Breast epithelium (tissue), 4 donors: ENCODE measurements at regions not wholly inside any gene's neighbourhood (a gene's known extent, or its start where the extent isn't known, plus 50 kb on each side); places are given as distances from the start of the nearest gene placed in this dataset.
"Not testable (repeated sequence)": the region's sequence is repeated elsewhere in the genome, so short reads cannot be mapped to it uniquely, and the experiment has no call there.

Experiments
- DNase-seq, 2 donors: peaks; one replicate each; pipeline ENCODE4 v3.0.0-alpha.2; 2019; ENCODE audit warnings: low spot score in 2 of 2
- H3K27ac ChIP-seq, 2 donors: fragments of 200-600 bp; sonication (generic) in 1 of 2; one replicate each; pipeline ENCODE4 v1.5.1; 2016 to 2019; ENCODE audit warnings: mild to moderate bottlenecking in 1 of 2
- H3K27me3 ChIP-seq, 2 donors: fragments of 200-600 bp; sonication (generic) in 1 of 2; one replicate each; pipeline versions ENCODE4 v1.5.1 to v1.6.0; 2017 to 2019; ENCODE audit warnings: control low read depth in 1 of 2, mild to moderate bottlenecking in 1 of 2
- H3K36me3 ChIP-seq: fragments of 200-600 bp; one replicate; pipeline ENCODE4 v1.5.1; 2019
- H3K4me1 ChIP-seq, 2 donors: fragments of 200-600 bp; sonication (generic); one replicate each; pipeline ENCODE4 v1.5.1; 2016 to 2019; ENCODE audit warnings: control low read depth in 1 of 2
- H3K4me3 ChIP-seq, 3 donors: fragments of 200-600 bp; sonication (generic); 1 replicate in 2 of 3; 2 replicates in 1 of 3; pipeline ENCODE4 v1.5.1; 2016 to 2019; ENCODE audit warnings: mild to moderate bottlenecking in 3 of 3, moderate library complexity in 2 of 3
- H3K9me3 ChIP-seq, 2 donors: fragments of 200-600 bp; sonication (generic) in 1 of 2; one replicate each; pipeline ENCODE4 v1.5.1; 2016 to 2019; ENCODE audit warnings: control low read depth in 1 of 2
- CTCF ChIP-seq, 3 donors: fragments of 450-650 bp; IDR thresholded peaks; one replicate each; pipeline ENCODE4 v1.5.1; 2016 to 2017; ENCODE audit warnings: antibody characterized with exemption in 3 of 3, mild to moderate bottlenecking in 3 of 3, moderate library complexity in 3 of 3
- POLR2A ChIP-seq: fragments of 450-650 bp; IDR thresholded peaks from one replicate; pipeline ENCODE4 v1.6.1; 2016; ENCODE audit warnings: antibody characterized with exemption, mild to moderate bottlenecking, moderate library complexity
- POLR2AphosphoS5 ChIP-seq, 3 donors: sonication (generic); formaldehyde crosslinking; IDR thresholded peaks; one replicate each; pipeline ENCODE4 v1.6.1; 2017; ENCODE audit warnings: antibody characterized with exemption in 3 of 3
- intact Hi-C: fragments of 100-400 bp; cut with DNase I; formaldehyde crosslinking; loops from one replicate; pipeline ENCODE4 v1.15.1; 2023; ENCODE audit warnings: low total_unique reads

DNA sequence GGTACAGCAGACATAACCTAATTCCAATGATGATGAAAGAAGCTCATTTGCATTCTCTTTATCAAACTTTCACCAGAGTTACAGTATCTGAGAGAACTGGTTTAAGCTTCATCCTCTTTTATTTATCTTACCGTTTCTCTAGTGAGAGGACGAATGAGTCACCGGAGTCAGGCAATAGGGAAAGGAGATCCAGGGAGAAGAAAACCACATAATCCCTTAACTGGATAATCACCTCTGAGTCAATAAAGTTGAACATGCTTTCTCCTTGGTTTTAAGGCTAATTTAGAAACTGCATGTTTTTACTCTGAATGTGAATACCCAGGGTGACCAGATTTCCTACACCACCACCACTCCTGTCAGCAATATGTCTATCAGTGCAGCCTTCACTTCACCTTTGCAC, 313.7 kb upstream of the TBX18 start:
- intact Hi-C loops, result no loop called here
- no peaks in the 10 kb centered on the region for H3K4me1 ChIP-seq
- no peak overlapping the region for H3K4me3 ChIP-seq
- H3K27me3 ChIP-seq, result no peaks in the 10 kb centered on the region
- DNase-seq, result no peak
- H3K27ac ChIP-seq, result no peak overlapping the region
- TF ChIP-seq CTCF (IDR thresholded peaks at IDR 0.05), result no peak
- no peak for TF ChIP-seq POLR2A
- no peak for TF ChIP-seq POLR2AphosphoS5 (IDR thresholded peaks at IDR 0.05)
- H3K36me3 ChIP-seq, result no peaks in the 10 kb centered on the region
- H3K9me3 ChIP-seq, result no peaks in the 10 kb centered on the region

DNA sequence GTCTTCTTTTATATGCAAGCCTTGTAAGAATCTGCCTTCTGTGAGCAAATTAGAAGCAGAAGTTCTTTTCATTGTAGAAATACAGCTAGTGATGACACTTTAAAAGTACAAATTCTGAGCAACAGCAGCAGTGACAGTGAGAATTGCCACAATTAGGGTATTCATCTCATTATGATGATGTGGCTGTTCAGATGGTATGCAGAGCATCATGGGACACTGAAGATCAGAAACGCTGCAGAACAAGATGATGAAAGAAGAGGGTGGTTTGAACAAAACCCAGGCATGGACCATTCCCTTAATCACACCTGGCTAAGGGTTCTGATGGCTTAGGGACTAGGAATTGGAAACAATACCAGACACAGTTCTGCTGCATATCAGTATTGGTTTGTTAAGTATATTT, 312.7 kb upstream of the TBX18 start:
- H3K27ac ChIP-seq, result no peak overlapping the region
- H3K4me1 ChIP-seq, result no peaks in the 10 kb centered on the region
- intact Hi-C loops, result no loop called here
- H3K36me3 ChIP-seq, result no peaks in the 10 kb centered on the region
- H3K9me3 ChIP-seq, result no peaks in the 10 kb centered on the region
- DNase-seq, result no peak
- H3K4me3 ChIP-seq, result no peak overlapping the region
- TF ChIP-seq CTCF (IDR thresholded peaks at IDR 0.05) (no peak), POLR2A (no peak), POLR2AphosphoS5 (IDR thresholded peaks at IDR 0.05) (no peak)
- no peaks in the 10 kb centered on the region for H3K27me3 ChIP-seq

DNA sequence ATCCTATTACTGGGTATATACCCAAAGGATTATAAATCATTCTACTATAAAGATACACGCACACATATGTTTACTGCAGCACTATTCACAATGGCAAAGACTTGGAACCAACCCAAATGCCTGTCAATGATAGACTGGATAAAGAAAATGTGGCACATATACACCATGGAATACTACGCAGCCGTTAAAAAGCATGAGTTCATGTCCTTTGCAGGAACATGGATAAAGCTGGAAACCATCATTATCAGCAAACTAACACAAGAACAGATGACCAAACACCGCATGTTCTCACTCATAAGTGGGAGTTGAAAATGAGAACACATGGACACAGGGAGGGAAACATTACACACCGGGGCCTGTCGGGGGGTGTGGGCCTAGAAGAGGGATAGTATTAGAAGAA, 307.4 kb upstream of the TBX18 start:
- H3K27ac ChIP-seq, H3K36me3 ChIP-seq, intact Hi-C loops, H3K4me3 ChIP-seq, H3K4me1 ChIP-seq, H3K27me3 ChIP-seq, H3K9me3 ChIP-seq, DNase-seq: not testable (repeated sequence)

DNA sequence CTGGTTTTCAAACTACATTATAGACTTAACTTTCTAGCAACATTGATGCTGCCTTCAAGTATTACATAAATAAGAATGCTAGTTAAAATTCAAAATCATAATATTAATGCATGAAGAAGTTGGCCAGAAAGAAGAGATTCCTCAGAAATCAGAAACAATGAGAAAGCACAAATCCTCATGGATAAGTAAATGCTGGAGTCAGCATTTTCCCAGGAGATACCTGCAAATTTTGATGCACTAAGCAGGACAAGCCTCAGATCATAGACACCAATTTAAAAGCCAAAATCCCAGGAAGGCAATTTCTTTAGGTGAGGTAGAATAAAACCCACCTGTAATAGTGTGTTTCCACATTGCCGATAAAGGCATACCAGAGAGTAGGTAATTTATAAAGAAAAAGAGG, 305.2 kb upstream of the TBX18 start:
- peaks cover 0 to 7% of the 10 kb centered on the region in 2 donors for H3K9me3 ChIP-seq

DNA sequence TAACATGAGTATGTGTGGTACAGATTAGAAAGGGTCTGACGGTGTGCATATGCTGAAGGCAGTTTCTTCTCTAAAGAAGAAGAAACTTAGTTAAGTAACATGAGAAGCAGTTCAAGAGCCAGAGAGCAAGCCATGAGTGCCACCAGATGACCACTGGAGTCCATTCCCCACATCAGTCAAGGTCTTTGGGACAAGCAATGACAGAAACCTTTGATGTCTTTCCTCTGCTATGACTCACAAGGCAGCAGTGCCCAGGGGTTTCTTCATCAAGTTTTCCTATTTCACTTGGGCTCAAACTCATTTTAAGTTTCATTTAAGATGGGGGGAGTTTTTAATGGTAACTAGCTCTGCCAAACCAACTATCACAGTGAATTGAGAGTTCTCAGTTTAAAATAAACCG, 303.8 kb upstream of the TBX18 start:
- Histone ChIP-seq H3K36me3 (no peaks in the 10 kb centered on the region), H3K9me3 (peaks cover 0 to 7% of the 10 kb centered on the region in 2 donors), H3K27me3 (no peaks in the 10 kb centered on the region), H3K27ac (no peak overlapping the region), H3K4me3 (no peak overlapping the region), H3K4me1 (no peaks in the 10 kb centered on the region)
- no peak for DNase-seq
- intact Hi-C loops, result loop anchor here (1.0 kb wide), 1 partner anchor 21 kb away; no protein-coding TSS in a partner anchor
- TF ChIP-seq POLR2AphosphoS5 (IDR thresholded peaks at IDR 0.05) (no peak), POLR2A (no peak), CTCF (IDR thresholded peaks at IDR 0.05) (no peak)

More for the DNA sequence above, 305.2 kb upstream of the TBX18 start:
- H3K27ac ChIP-seq, result no peak overlapping the region
- no peak overlapping the region for H3K4me3 ChIP-seq
- no peaks in the 10 kb centered on the region for H3K36me3 ChIP-seq
- H3K27me3 ChIP-seq, result no peaks in the 10 kb centered on the region
- no peak for DNase-seq
- no peaks in the 10 kb centered on the region for H3K4me1 ChIP-seq
- intact Hi-C loops, result no loop called here
- TF ChIP-seq POLR2AphosphoS5 (IDR thresholded peaks at IDR 0.05) (no peak), CTCF (IDR thresholded peaks at IDR 0.05) (no peak), POLR2A (no peak)

DNA sequence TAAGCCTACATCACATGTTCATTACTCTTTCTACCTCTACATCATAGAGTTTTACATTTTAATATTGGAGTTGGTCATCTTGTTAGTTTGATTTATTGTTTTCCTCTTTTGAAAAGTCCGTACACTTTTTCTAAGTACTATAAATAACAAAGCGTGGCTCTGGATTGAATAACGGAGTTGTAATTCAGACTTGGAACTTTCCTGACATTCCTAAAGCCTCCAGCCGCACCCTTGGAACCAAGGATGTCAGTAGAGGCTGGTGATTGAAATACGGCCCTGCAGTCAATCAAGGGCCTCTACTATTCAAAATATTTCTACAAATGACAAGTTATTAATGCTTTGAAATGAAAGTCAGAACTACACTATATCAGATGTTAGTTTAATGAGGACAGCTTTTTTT, 301.9 kb upstream of the TBX18 start:
- Histone ChIP-seq H3K9me3 (peaks cover 0 to 7% of the 10 kb centered on the region in 2 donors), H3K4me3 (no peak overlapping the region), H3K4me1 (no peaks in the 10 kb centered on the region), H3K27me3 (no peaks in the 10 kb centered on the region), H3K36me3 (no peaks in the 10 kb centered on the region), H3K27ac (no peak overlapping the region)
- no peak for DNase-seq
- TF ChIP-seq CTCF (IDR thresholded peaks at IDR 0.05), result no peak
- no peak for TF ChIP-seq POLR2A
- TF ChIP-seq POLR2AphosphoS5 (IDR thresholded peaks at IDR 0.05), result no peak
- intact Hi-C loops, result no loop called here
